ENCODE measurements at regions not wholly inside any gene's neighbourhood (a gene's known extent, or its start where the extent isn't known, plus 50 kb on each side); places are given as distances from the start of the nearest gene placed in this dataset.

GRCh38 chrY:7447881-7448516 lies 536.4 kb upstream of the AMELY start:
- Histone ChIP-seq H3K27me3 (ENCODE audit: insufficient read depth) (no peaks in the 10 kb centered on the region), H3K27ac (ENCODE audit: low read depth) (no peak overlapping the region), H3K4me1 (ENCODE audit: insufficient read depth) (no peaks in the 10 kb centered on the region), H3K4me3 (no peak overlapping the region), H3K4me2 (no peak overlapping the region), H3K9me2 (ENCODE audit: insufficient read depth) (no peaks in the 10 kb centered on the region), H3K36me3 (ENCODE audit: insufficient read depth) (no peaks in the 10 kb centered on the region), H4K20me1 (replicated peaks; ENCODE audit: insufficient read depth) (no peaks in the 10 kb centered on the region), H3F3A (replicated peaks; ENCODE audit: low read depth) (no peaks in the 10 kb centered on the region), H3K79me2 (replicated peaks; ENCODE audit: insufficient read depth) (no peaks in the 10 kb centered on the region), H2AFZ (no peak overlapping the region)
- no peak for TF ChIP-seq ZNF114 (CRISPR knock-in tag; IDR thresholded peaks at IDR 0.05)
- no peak for TF ChIP-seq EZH2phosphoT487 (IDR thresholded peaks at IDR 0.05; ENCODE audit: unreplicated experiment)
- TF ChIP-seq EZH2 (IDR thresholded peaks at IDR 0.05; ENCODE audit: low read depth, unreplicated experiment), result no peak
- Mint-ChIP-seq H3K27ac (no peak overlapping the region), H3K4me1 (no peaks in the 10 kb centered on the region), H3K4me3 (no peak overlapping the region), H3K36me3 (ENCODE audit: low read depth) (no peaks in the 10 kb centered on the region; the same call in 2 of the 3 replicates), H3K27me3 (ENCODE audit: insufficient read depth, low read depth, poor library complexity) (no peaks in the 10 kb centered on the region), H3K9me3 (no peaks in the 10 kb centered on the region; the same call in 1 of the 3 replicates)
- no peak for ATAC-seq
- no peak for DNase-seq (ENCODE audit: low spot score)

DNA sequence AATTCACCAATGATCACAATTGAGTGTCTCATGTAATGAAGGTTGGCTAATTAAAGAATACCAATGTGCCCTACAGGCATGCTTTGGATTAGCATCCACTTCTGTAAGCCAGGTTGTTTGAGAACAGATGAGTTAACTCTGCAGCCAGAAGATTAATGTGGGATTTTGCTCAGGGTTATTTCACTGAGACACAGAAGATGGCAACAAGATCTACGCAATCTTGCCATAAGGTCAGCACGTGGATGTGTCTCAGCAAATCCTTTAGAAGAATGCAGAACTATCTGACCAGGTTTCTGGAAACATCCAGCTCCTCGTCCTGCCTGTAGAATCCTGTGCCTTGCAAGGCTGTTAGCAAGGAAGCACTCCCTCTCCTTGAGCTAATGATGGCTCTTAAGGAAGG lies 532.6 kb upstream of the AMELY start:
- no peaks in the 10 kb centered on the region for H3K36me3 Mint-ChIP-seq (ENCODE audit: low read depth)
- no peaks in the 10 kb centered on the region for H3K4me1 Mint-ChIP-seq
- no peaks in the 10 kb centered on the region for H3K4me1 ChIP-seq (ENCODE audit: insufficient read depth)
- H3K9me3 Mint-ChIP-seq, result no peaks in the 10 kb centered on the region; the same call in 2 of the 3 replicates
- DNase-seq (ENCODE audit: low spot score) (no peak), ATAC-seq (no peak)
- no peaks in the 10 kb centered on the region for H4K20me1 ChIP-seq (replicated peaks; ENCODE audit: insufficient read depth)
- no peaks in the 10 kb centered on the region for H3F3A ChIP-seq (replicated peaks; ENCODE audit: low read depth)
- no peak overlapping the region for H2AFZ ChIP-seq
- H3K9me2 ChIP-seq (ENCODE audit: insufficient read depth), result no peaks in the 10 kb centered on the region
- H3K27ac Mint-ChIP-seq, result no peak overlapping the region
- H3K4me3 Mint-ChIP-seq, result no peak overlapping the region
- H3K27me3 Mint-ChIP-seq (ENCODE audit: insufficient read depth, low read depth, poor library complexity), result no peaks in the 10 kb centered on the region
- H3K36me3 ChIP-seq (ENCODE audit: insufficient read depth), result no peaks in the 10 kb centered on the region
- H3K27me3 ChIP-seq (ENCODE audit: insufficient read depth), result no peaks in the 10 kb centered on the region
- H3K4me2 ChIP-seq, result no peak overlapping the region
- no peaks in the 10 kb centered on the region for H3K79me2 ChIP-seq (replicated peaks; ENCODE audit: insufficient read depth)
- no peak overlapping the region for H3K4me3 ChIP-seq
- no peak overlapping the region for H3K27ac ChIP-seq (ENCODE audit: low read depth)
- no peak for TF ChIP-seq ZNF114 (CRISPR knock-in tag; IDR thresholded peaks at IDR 0.05)
- no peak for TF ChIP-seq ZNF462 (CRISPR knock-in tag; IDR thresholded peaks at IDR 0.05)
- TF ChIP-seq, protein P1, sequence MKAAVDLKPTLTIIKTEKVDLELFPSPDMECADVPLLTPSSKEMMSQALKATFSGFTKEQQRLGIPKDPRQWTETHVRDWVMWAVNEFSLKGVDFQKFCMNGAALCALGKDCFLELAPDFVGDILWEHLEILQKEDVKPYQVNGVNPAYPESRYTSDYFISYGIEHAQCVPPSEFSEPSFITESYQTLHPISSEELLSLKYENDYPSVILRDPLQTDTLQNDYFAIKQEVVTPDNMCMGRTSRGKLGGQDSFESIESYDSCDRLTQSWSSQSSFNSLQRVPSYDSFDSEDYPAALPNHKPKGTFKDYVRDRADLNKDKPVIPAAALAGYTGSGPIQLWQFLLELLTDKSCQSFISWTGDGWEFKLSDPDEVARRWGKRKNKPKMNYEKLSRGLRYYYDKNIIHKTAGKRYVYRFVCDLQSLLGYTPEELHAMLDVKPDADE (IDR thresholded peaks at IDR 0.05), result no peak
- TF ChIP-seq REST (IDR thresholded peaks at IDR 0.05; ENCODE audit: unreplicated experiment), result no peak
- TF ChIP-seq CREB1 (CRISPR knock-in tag; IDR thresholded peaks at IDR 0.05; ENCODE audit: low read depth), result no peak
- TF ChIP-seq ZNF331 (CRISPR knock-in tag; IDR thresholded peaks at IDR 0.05; ENCODE audit: low read depth), result no peak

All from GM23338 (cell line).